ENCODE measurements at regions not wholly inside any gene's neighbourhood (a gene's known extent, or its start where the extent isn't known, plus 50 kb on each side); places are given as distances from the start of the nearest gene placed in this dataset.

DNA sequence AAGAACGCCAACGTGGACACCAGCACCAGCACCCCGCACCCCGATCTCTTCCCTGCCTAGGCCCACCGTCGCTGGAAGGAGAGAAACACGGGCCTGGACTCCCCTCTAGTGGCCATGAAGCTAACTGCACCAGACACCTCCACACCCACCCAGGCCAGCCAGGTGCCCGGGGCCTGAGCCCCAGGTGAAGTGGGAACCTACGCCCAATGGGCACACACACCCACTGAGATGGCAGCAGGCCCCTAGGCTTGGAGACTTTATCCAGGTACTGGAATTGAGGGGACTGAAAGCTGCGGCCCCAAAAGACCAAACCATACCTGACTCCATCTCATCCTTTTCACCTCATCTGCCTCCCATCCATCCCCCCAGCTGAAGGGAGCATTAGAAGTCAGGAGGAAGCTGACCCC is 81.0 kb downstream of the BUD13 start:
- Mint-ChIP-seq H3K27ac (peak overlapping the region in 1 of 3 experiments; percentile 41), H3K9me3 (no peaks in the 10 kb centered on the region), H3K27me3 (ENCODE audit: low read depth) (peaks cover 13% of the 10 kb centered on the region), H3K36me3 (ENCODE audit: low read depth) (no peaks in the 10 kb centered on the region), H3K4me1 (peaks cover 18% of the 10 kb centered on the region), H3K4me3 (no peak overlapping the region)
- TF ChIP-seq, protein P1, sequence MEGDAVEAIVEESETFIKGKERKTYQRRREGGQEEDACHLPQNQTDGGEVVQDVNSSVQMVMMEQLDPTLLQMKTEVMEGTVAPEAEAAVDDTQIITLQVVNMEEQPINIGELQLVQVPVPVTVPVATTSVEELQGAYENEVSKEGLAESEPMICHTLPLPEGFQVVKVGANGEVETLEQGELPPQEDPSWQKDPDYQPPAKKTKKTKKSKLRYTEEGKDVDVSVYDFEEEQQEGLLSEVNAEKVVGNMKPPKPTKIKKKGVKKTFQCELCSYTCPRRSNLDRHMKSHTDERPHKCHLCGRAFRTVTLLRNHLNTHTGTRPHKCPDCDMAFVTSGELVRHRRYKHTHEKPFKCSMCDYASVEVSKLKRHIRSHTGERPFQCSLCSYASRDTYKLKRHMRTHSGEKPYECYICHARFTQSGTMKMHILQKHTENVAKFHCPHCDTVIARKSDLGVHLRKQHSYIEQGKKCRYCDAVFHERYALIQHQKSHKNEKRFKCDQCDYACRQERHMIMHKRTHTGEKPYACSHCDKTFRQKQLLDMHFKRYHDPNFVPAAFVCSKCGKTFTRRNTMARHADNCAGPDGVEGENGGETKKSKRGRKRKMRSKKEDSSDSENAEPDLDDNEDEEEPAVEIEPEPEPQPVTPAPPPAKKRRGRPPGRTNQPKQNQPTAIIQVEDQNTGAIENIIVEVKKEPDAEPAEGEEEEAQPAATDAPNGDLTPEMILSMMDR (IDR thresholded peaks at IDR 0.05; ENCODE audit: unreplicated experiment in 3 of 3): peak; percentile 77 to 82 (median 78)

DNA sequence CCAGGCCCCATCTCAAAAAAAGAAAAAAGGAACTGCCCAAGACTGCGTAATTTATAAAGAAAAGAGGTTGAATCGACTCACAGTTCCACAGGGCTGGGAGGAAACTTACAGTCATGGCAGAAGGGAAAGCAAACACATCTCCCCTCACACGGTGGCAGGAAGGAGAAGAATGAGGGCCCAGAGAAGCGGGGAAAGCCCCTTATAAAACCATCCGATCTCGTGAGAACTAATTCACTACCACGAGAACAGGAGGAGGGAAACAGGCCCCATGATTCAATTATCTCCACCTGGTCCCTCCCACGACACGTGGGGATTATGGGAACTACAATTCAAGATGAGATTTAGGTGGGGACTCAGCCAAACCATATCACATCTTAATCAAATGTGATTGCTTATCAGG is 82.2 kb downstream of the BUD13 start:
- H3K36me3 Mint-ChIP-seq (ENCODE audit: low read depth): no peaks in the 10 kb centered on the region
- TF ChIP-seq, protein P1 (IDR thresholded peaks at IDR 0.05; ENCODE audit: unreplicated experiment in 3 of 3): no peak
- H3K4me1 Mint-ChIP-seq: peaks cover 25% of the 10 kb centered on the region
- no peak overlapping the region for H3K4me3 Mint-ChIP-seq
- H3K27me3 Mint-ChIP-seq (ENCODE audit: low read depth): peaks cover 17% of the 10 kb centered on the region
- H3K9me3 Mint-ChIP-seq: no peaks in the 10 kb centered on the region
- H3K27ac Mint-ChIP-seq: no peak overlapping the region

DNA sequence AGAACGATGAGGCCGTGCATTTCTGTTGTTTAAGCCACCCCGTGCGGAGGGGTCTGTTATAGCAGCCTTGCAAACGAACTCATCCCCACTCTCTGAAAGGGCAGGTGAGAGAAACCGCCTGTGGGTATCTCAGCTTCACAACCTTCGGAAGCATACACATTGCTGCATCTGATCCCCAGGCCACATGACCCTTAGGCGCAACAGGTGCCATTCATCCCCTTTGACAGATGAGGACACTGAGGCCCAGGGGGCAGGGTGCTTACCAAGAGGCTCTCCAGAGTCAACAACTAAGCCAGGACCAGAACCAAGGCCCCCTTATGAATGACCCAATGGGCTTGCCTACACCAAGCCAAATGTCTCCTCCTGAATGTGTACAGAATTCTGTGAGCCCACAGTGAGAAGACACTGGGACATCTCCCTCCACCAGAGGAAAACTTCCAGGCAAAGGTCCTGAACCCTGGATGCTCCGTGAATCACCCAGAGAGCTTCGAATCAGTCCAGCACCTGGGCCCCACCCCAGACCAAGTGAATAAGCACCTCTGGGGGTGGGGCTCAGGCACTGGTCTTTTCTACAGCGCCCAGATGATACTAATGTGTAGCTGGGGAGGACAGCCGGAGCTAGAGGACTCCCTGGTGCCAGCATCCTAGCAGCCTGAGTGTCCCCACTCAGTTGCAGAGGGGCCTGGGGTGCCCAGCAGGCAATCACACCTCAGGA is 83.2 kb downstream of the BUD13 start:
- Mint-ChIP-seq H3K9me3 (no peaks in the 10 kb centered on the region), H3K27ac (no peak overlapping the region), H3K36me3 (ENCODE audit: low read depth) (no peaks in the 10 kb centered on the region), H3K27me3 (ENCODE audit: low read depth) (peaks cover 22% of the 10 kb centered on the region), H3K4me1 (peaks cover 25% of the 10 kb centered on the region), H3K4me3 (no peak overlapping the region)
- TF ChIP-seq, protein P1 (IDR thresholded peaks at IDR 0.05; ENCODE audit: unreplicated experiment in 3 of 3): no peak

DNA sequence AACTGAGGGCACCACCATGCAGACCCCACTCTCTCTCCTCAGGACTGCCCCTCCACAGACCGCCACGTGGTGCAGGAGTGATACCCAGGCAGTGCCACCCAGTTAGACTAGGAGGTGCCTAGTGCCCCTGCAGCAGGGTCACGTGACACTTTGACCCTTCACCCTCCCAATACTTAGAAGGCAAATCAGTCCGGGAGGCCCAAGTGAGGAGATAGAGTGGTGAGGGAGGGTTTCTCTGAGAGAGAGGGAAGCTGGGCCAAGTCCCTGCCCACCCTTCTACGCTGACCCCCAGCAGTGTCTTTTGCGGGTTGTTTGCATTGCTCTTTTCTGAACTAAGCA is 84.6 kb downstream of the BUD13 start:
- TF ChIP-seq, protein P1 (IDR thresholded peaks at IDR 0.05; ENCODE audit: unreplicated experiment in 3 of 3): no peak
- Mint-ChIP-seq H3K27me3 (ENCODE audit: low read depth) (peaks cover 22% of the 10 kb centered on the region), H3K4me1 (peaks cover 25% of the 10 kb centered on the region), H3K27ac (no peak overlapping the region), H3K9me3 (peaks cover 4% of the 10 kb centered on the region), H3K36me3 (ENCODE audit: low read depth) (no peaks in the 10 kb centered on the region), H3K4me3 (no peak overlapping the region)

DNA sequence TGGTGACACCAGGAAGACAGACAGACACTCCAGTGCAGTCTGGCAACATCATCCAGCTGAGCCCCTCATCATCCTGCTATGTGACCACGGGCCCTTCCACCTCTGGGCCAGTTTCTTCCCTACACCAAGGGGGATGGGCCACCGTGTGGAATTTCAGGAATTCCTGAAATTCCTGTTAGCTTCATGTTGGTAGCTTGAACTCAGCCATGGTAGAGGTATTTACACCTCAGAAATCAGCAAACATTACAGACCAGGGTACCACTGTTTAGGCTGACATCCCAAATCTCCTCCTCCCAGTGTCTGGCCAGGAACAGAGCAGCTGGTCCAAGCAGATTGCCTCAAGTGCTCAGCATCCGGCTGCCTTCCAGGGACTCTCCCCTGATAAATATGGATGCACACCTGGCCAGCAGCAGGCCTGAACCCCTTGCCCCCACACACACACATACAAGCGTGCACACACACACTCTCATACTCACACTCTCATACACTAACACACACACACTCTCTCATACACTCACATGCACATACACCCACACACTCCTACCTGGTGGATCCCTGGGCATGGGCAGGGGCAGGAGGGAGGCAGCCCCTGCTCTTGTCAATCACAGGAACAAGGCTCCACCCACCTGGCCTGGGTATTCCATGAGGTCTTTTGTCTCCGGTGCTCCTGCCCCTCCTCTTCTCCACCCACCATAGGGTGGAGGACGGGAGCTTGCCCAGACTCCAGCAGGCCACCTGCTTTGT is 85.2 kb downstream of the BUD13 start:
- Mint-ChIP-seq H3K9me3 (peaks cover 6% of the 10 kb centered on the region), H3K27ac (peak overlapping the region in 1 of 3 experiments; percentile 1), H3K36me3 (ENCODE audit: low read depth) (no peaks in the 10 kb centered on the region), H3K4me1 (peaks cover 25% of the 10 kb centered on the region), H3K27me3 (ENCODE audit: low read depth) (peaks cover 22% of the 10 kb centered on the region), H3K4me3 (no peak overlapping the region)
- TF ChIP-seq, protein P1 (IDR thresholded peaks at IDR 0.05; ENCODE audit: unreplicated experiment in 3 of 3): no peak
